ENCODE measurements at regions not wholly inside any gene's neighbourhood (a gene's known extent, or its start where the extent isn't known, plus 50 kb on each side); places are given as distances from the start of the nearest gene placed in this dataset.

GRCh38 chr2:19123556-19123955 is 234.9 kb downstream of the OSR1 start:
- Histone ChIP-seq H3K27ac (ENCODE audit: low read length) (no peak overlapping the region), H4K20me1 (ENCODE audit: insufficient read depth, low read depth, low read length) (no peaks in the 10 kb centered on the region), H3K79me2 (ENCODE audit: low read length) (no peaks in the 10 kb centered on the region), H3K36me3 (ENCODE audit: insufficient read depth, low read length) (no peaks in the 10 kb centered on the region), H3K9ac (ENCODE audit: low read length) (no peak overlapping the region), H3K4me2 (ENCODE audit: low read depth, low read length, poor library complexity, severe bottlenecking) (no peak overlapping the region), H3K9me3 (ENCODE audit: low read length) (no peaks in the 10 kb centered on the region), H2AFZ (ENCODE audit: low read length) (no peak overlapping the region), H3K4me1 (ENCODE audit: low read length) (no peaks in the 10 kb centered on the region), H3K4me3 (ENCODE audit: low read length) (no peak overlapping the region), H3K9me2 (replicated peaks; ENCODE audit: insufficient read depth, low read length) (no peaks in the 10 kb centered on the region), H3K27me3 (ENCODE audit: low read length) (no peaks in the 10 kb centered on the region)
- peak; percentile 9 for DNase-seq

- no peak overlapping the region for H3K27ac ChIP-seq (ENCODE audit: low read length)
- peak; percentile 4 for DNase-seq
- no peaks in the 10 kb centered on the region for H3K9me2 ChIP-seq (replicated peaks; ENCODE audit: insufficient read depth, low read length)
- no peaks in the 10 kb centered on the region for H3K4me1 ChIP-seq (ENCODE audit: low read length)
- H3K36me3 ChIP-seq (ENCODE audit: insufficient read depth, low read length), result no peaks in the 10 kb centered on the region
- no peaks in the 10 kb centered on the region for H3K27me3 ChIP-seq (ENCODE audit: low read length)
- H3K9ac ChIP-seq (ENCODE audit: low read length), result no peak overlapping the region
- no peak overlapping the region for H3K4me3 ChIP-seq (ENCODE audit: low read length)
- no peaks in the 10 kb centered on the region for H3K79me2 ChIP-seq (ENCODE audit: low read length)
- no peak overlapping the region for H2AFZ ChIP-seq (ENCODE audit: low read length)
- H3K4me2 ChIP-seq (ENCODE audit: low read depth, low read length, poor library complexity, severe bottlenecking), result no peak overlapping the region
- H4K20me1 ChIP-seq (ENCODE audit: insufficient read depth, low read depth, low read length), result no peaks in the 10 kb centered on the region
- H3K9me3 ChIP-seq (ENCODE audit: low read length), result no peaks in the 10 kb centered on the region
These were observed 236.2 kb downstream of the OSR1 start for GRCh38 chr2:19122220-19122619.

GRCh38 chr2:19120941-19121750 is 237.3 kb downstream of the OSR1 start:
- no peak overlapping the region for H3K9ac ChIP-seq (ENCODE audit: low read length)
- no peak overlapping the region for H3K4me2 ChIP-seq (ENCODE audit: low read depth, low read length, poor library complexity, severe bottlenecking)
- no peaks in the 10 kb centered on the region for H3K4me1 ChIP-seq (ENCODE audit: low read length)
- H3K9me2 ChIP-seq (replicated peaks; ENCODE audit: insufficient read depth, low read length), result no peaks in the 10 kb centered on the region
- no peaks in the 10 kb centered on the region for H3K79me2 ChIP-seq (ENCODE audit: low read length)
- no peaks in the 10 kb centered on the region for H4K20me1 ChIP-seq (ENCODE audit: insufficient read depth, low read depth, low read length)
- H3K9me3 ChIP-seq (ENCODE audit: low read length), result no peaks in the 10 kb centered on the region
- H3K4me3 ChIP-seq (ENCODE audit: low read length), result no peak overlapping the region
- H3K27ac ChIP-seq (ENCODE audit: low read length), result no peak overlapping the region
- DNase-seq, result no peak
- H2AFZ ChIP-seq (ENCODE audit: low read length), result no peak overlapping the region
- H3K27me3 ChIP-seq (ENCODE audit: low read length), result no peaks in the 10 kb centered on the region
- no peaks in the 10 kb centered on the region for H3K36me3 ChIP-seq (ENCODE audit: insufficient read depth, low read length)

- H3K9me3 ChIP-seq (ENCODE audit: low read length), result no peaks in the 10 kb centered on the region
- H2AFZ ChIP-seq (ENCODE audit: low read length), result no peak overlapping the region
- H3K36me3 ChIP-seq (ENCODE audit: insufficient read depth, low read length), result no peaks in the 10 kb centered on the region
- H3K27me3 ChIP-seq (ENCODE audit: low read length), result no peaks in the 10 kb centered on the region
- no peaks in the 10 kb centered on the region for H4K20me1 ChIP-seq (ENCODE audit: insufficient read depth, low read depth, low read length)
- H3K79me2 ChIP-seq (ENCODE audit: low read length), result no peaks in the 10 kb centered on the region
- no peaks in the 10 kb centered on the region for H3K4me1 ChIP-seq (ENCODE audit: low read length)
- H3K9me2 ChIP-seq (replicated peaks; ENCODE audit: insufficient read depth, low read length), result no peaks in the 10 kb centered on the region
- no peak for DNase-seq
- H3K4me2 ChIP-seq (ENCODE audit: low read depth, low read length, poor library complexity, severe bottlenecking), result no peak overlapping the region
- no peak overlapping the region for H3K27ac ChIP-seq (ENCODE audit: low read length)
- no peak overlapping the region for H3K9ac ChIP-seq (ENCODE audit: low read length)
- H3K4me3 ChIP-seq (ENCODE audit: low read length), result no peak overlapping the region
These were observed 238.2 kb downstream of the OSR1 start for GRCh38 chr2:19120181-19120580.

GRCh38 chr2:19119326-19120001 is 239.0 kb downstream of the OSR1 start:
- Histone ChIP-seq H3K79me2 (ENCODE audit: low read length) (no peaks in the 10 kb centered on the region), H3K4me3 (ENCODE audit: low read length) (no peak overlapping the region), H3K27ac (ENCODE audit: low read length) (no peak overlapping the region), H3K27me3 (ENCODE audit: low read length) (no peaks in the 10 kb centered on the region), H3K4me1 (ENCODE audit: low read length) (no peaks in the 10 kb centered on the region), H4K20me1 (ENCODE audit: insufficient read depth, low read depth, low read length) (no peaks in the 10 kb centered on the region), H3K9me2 (replicated peaks; ENCODE audit: insufficient read depth, low read length) (no peaks in the 10 kb centered on the region), H2AFZ (ENCODE audit: low read length) (no peak overlapping the region), H3K9me3 (ENCODE audit: low read length) (no peaks in the 10 kb centered on the region), H3K4me2 (ENCODE audit: low read depth, low read length, poor library complexity, severe bottlenecking) (no peak overlapping the region), H3K36me3 (ENCODE audit: insufficient read depth, low read length) (no peaks in the 10 kb centered on the region), H3K9ac (ENCODE audit: low read length) (no peak overlapping the region)
- no peak for DNase-seq

GRCh38 chr2:19116918-19117317 is 241.5 kb downstream of the OSR1 start:
- H3K36me3 ChIP-seq (ENCODE audit: insufficient read depth, low read length), result no peaks in the 10 kb centered on the region
- H4K20me1 ChIP-seq (ENCODE audit: insufficient read depth, low read depth, low read length), result no peaks in the 10 kb centered on the region
- H3K27me3 ChIP-seq (ENCODE audit: low read length), result no peaks in the 10 kb centered on the region
- no peaks in the 10 kb centered on the region for H3K9me3 ChIP-seq (ENCODE audit: low read length)
- no peak overlapping the region for H3K4me3 ChIP-seq (ENCODE audit: low read length)
- peak; percentile 44 for DNase-seq
- H3K9me2 ChIP-seq (replicated peaks; ENCODE audit: insufficient read depth, low read length), result no peaks in the 10 kb centered on the region
- H3K79me2 ChIP-seq (ENCODE audit: low read length), result no peaks in the 10 kb centered on the region
- no peak overlapping the region for H3K9ac ChIP-seq (ENCODE audit: low read length)
- no peak overlapping the region for H3K4me2 ChIP-seq (ENCODE audit: low read depth, low read length, poor library complexity, severe bottlenecking)
- H3K27ac ChIP-seq (ENCODE audit: low read length), result no peak overlapping the region
- no peak overlapping the region for H2AFZ ChIP-seq (ENCODE audit: low read length)
- no peaks in the 10 kb centered on the region for H3K4me1 ChIP-seq (ENCODE audit: low read length)

GRCh38 chr2:19114754-19115231 is 243.6 kb downstream of the OSR1 start:
- no peak for DNase-seq
- H3K4me1 ChIP-seq (ENCODE audit: low read length), result no peaks in the 10 kb centered on the region
- H3K27ac ChIP-seq (ENCODE audit: low read length), result no peak overlapping the region
- H3K9ac ChIP-seq (ENCODE audit: low read length), result no peak overlapping the region
- no peaks in the 10 kb centered on the region for H3K9me2 ChIP-seq (replicated peaks; ENCODE audit: insufficient read depth, low read length)
- H3K9me3 ChIP-seq (ENCODE audit: low read length), result no peaks in the 10 kb centered on the region
- H3K4me3 ChIP-seq (ENCODE audit: low read length), result no peak overlapping the region
- H4K20me1 ChIP-seq (ENCODE audit: insufficient read depth, low read depth, low read length), result no peaks in the 10 kb centered on the region
- no peak overlapping the region for H2AFZ ChIP-seq (ENCODE audit: low read length)
- no peaks in the 10 kb centered on the region for H3K27me3 ChIP-seq (ENCODE audit: low read length)
- no peaks in the 10 kb centered on the region for H3K36me3 ChIP-seq (ENCODE audit: insufficient read depth, low read length)
- H3K4me2 ChIP-seq (ENCODE audit: low read depth, low read length, poor library complexity, severe bottlenecking), result no peak overlapping the region
- no peaks in the 10 kb centered on the region for H3K79me2 ChIP-seq (ENCODE audit: low read length)

- Histone ChIP-seq H3K4me3 (ENCODE audit: low read length) (no peak overlapping the region), H2AFZ (ENCODE audit: low read length) (no peak overlapping the region), H3K9ac (ENCODE audit: low read length) (no peak overlapping the region), H3K36me3 (ENCODE audit: insufficient read depth, low read length) (no peaks in the 10 kb centered on the region), H3K4me2 (ENCODE audit: low read depth, low read length, poor library complexity, severe bottlenecking) (no peak overlapping the region), H3K27me3 (ENCODE audit: low read length) (no peaks in the 10 kb centered on the region), H3K4me1 (ENCODE audit: low read length) (no peaks in the 10 kb centered on the region), H3K27ac (ENCODE audit: low read length) (no peak overlapping the region), H3K9me2 (replicated peaks; ENCODE audit: insufficient read depth, low read length) (no peaks in the 10 kb centered on the region), H4K20me1 (ENCODE audit: insufficient read depth, low read depth, low read length) (no peaks in the 10 kb centered on the region), H3K79me2 (ENCODE audit: low read length) (no peaks in the 10 kb centered on the region), H3K9me3 (ENCODE audit: low read length) (no peaks in the 10 kb centered on the region)
- no peak for DNase-seq
These were observed 244.3 kb downstream of the OSR1 start for GRCh38 chr2:19114126-19114525.

All from Karpas-422 (cell line).